Calu3 (cell line): ENCODE measurements at regions not wholly inside any gene's neighbourhood (a gene's known extent, or its start where the extent isn't known, plus 50 kb on each side); places are given as distances from the start of the nearest gene placed in this dataset.

Experiments
- BruUV-seq: library from RNA; stranded (reverse); fragments of 400-500 nt; replicated peaks from 2 replicates; lab custom pipeline; 2021; lab: Mats Ljungman, UMichigan
- CTCF ChIA-PET: fragments of 300-600 bp; sonication (Branson Sonifier 250); formaldehyde crosslinking; loops from one replicate; lab custom pipeline; 2022; ENCODE audit warnings: antibody characterized with exemption; lab: Charles Lee
- DNase-seq: peaks from one replicate; pipeline ENCODE4 v3.0.0; 2022
- H3K27ac Mint-ChIP-seq: one replicate; pipeline ENCODE4 v1.8.0; 2022; ENCODE audit warnings: mixed read lengths; ENCODE audit not compliant: unreplicated experiment
- H3K27me3 Mint-ChIP-seq: one replicate; pipeline ENCODE4 v1.8.0; 2022; ENCODE audit warnings: mixed read lengths; ENCODE audit not compliant: unreplicated experiment
- H3K36me3 Mint-ChIP-seq: one replicate; pipeline ENCODE4 v1.8.0; 2022; ENCODE audit warnings: mild to moderate bottlenecking, moderate library complexity, mixed read lengths; ENCODE audit not compliant: insufficient read depth, unreplicated experiment
- H3K4me1 Mint-ChIP-seq: one replicate; pipeline ENCODE4 v1.8.0; 2022; ENCODE audit warnings: mild to moderate bottlenecking, low read depth, mixed read lengths; ENCODE audit not compliant: unreplicated experiment
- H3K4me3 Mint-ChIP-seq: one replicate; pipeline ENCODE4 v1.8.0; 2022; ENCODE audit warnings: mild to moderate bottlenecking, low read depth, moderate library complexity, mixed read lengths; ENCODE audit not compliant: unreplicated experiment
- H3K9me3 Mint-ChIP-seq: one replicate; pipeline ENCODE4 v1.8.0; 2022; ENCODE audit warnings: low read depth, mixed read lengths; ENCODE audit not compliant: unreplicated experiment
- CTCF ChIP-seq: fragments of 200-600 bp; IDR thresholded peaks from one replicate; pipeline ENCODE4 v1.8.0; 2022; ENCODE audit warnings: antibody characterized with exemption; ENCODE audit not compliant: unreplicated experiment
- intact Hi-C: fragments of 100-400 bp; cut with micrococcal nuclease; formaldehyde crosslinking; loops from one replicate; pipeline ENCODE4 v1.10.0; 2022; ENCODE audit not compliant: unreplicated experiment

GRCh38 chr5:101278917-101279316, 375.8 kb upstream of the ST8SIA4 start:
- no peak for TF ChIP-seq CTCF
- Mint-ChIP-seq H3K4me3 (no peak overlapping the region), H3K27ac (no peak overlapping the region), H3K27me3 (no peaks in the 10 kb centered on the region), H3K36me3 (no peaks in the 10 kb centered on the region), H3K4me1 (peaks cover 9% of the 10 kb centered on the region), H3K9me3 (no peaks in the 10 kb centered on the region)
- no TSS peak for BruUV-seq
- no peak for DNase-seq
- intact Hi-C loops: no loop called here
- CTCF ChIA-PET: no interaction called here

GRCh38 chr5:101278011-101278687, 375.1 kb upstream of the ST8SIA4 start:
- Mint-ChIP-seq H3K27me3 (no peaks in the 10 kb centered on the region), H3K9me3 (no peaks in the 10 kb centered on the region), H3K36me3 (no peaks in the 10 kb centered on the region), H3K4me3 (no peak overlapping the region), H3K27ac (no peak overlapping the region), H3K4me1 (peaks cover 9% of the 10 kb centered on the region)
- CTCF ChIA-PET: no interaction called here
- BruUV-seq: no TSS peak
- no peak for DNase-seq
- intact Hi-C loops: no loop called here
- no peak for TF ChIP-seq CTCF

- Mint-ChIP-seq H3K9me3 (no peaks in the 10 kb centered on the region), H3K27ac (no peak overlapping the region), H3K36me3 (no peaks in the 10 kb centered on the region), H3K4me1 (no peaks in the 10 kb centered on the region), H3K27me3 (no peaks in the 10 kb centered on the region), H3K4me3 (no peak overlapping the region)
- no peak for DNase-seq
- intact Hi-C loops: no loop called here
- no peak for TF ChIP-seq CTCF
- CTCF ChIA-PET: no interaction called here
- BruUV-seq: no TSS peak
Measured at GRCh38 chr5:101271945-101272344, 368.9 kb upstream of the ST8SIA4 start.

- no peaks in the 10 kb centered on the region for H3K4me1 Mint-ChIP-seq
- intact Hi-C loops: no loop called here
- CTCF ChIA-PET: no interaction called here
- BruUV-seq: no TSS peak
- no peak overlapping the region for H3K4me3 Mint-ChIP-seq
- DNase-seq: no peak
- no peaks in the 10 kb centered on the region for H3K27me3 Mint-ChIP-seq
- H3K9me3 Mint-ChIP-seq: no peaks in the 10 kb centered on the region
- no peak overlapping the region for H3K27ac Mint-ChIP-seq
- TF ChIP-seq CTCF: no peak
- no peaks in the 10 kb centered on the region for H3K36me3 Mint-ChIP-seq
Measured at GRCh38 chr5:101271416-101271815, 368.3 kb upstream of the ST8SIA4 start.
